ENCODE measurements at regions not wholly inside any gene's neighbourhood (a gene's known extent, or its start where the extent isn't known, plus 50 kb on each side); places are given as distances from the start of the nearest gene placed in this dataset.

- Histone ChIP-seq H3K36me3 (no peaks in the 10 kb centered on the region), H3K27me3 (replicated peaks; ENCODE audit: insufficient read depth) (no peaks in the 10 kb centered on the region), H3K4me1 (replicated peaks) (no peaks in the 10 kb centered on the region), H3K4me3 (no peak overlapping the region), H3K27ac (peak overlapping the region in 1 of 2 donors; percentile 46), H3K9me3 (no peaks in the 10 kb centered on the region)
- intact Hi-C loops (cut with DNase I) = no loop called here
- TF ChIP-seq POLR2A (IDR thresholded peaks at IDR 0.05) = no peak
- TF ChIP-seq POLR2AphosphoS5 (IDR thresholded peaks at IDR 0.05) = no peak
- TF ChIP-seq CTCF (IDR thresholded peaks at IDR 0.05) = no peak
- no peak for DNase-seq (ENCODE audit: low spot score)
Observed at GRCh38 chrY:19067435-19067834, 293.9 kb upstream of the HSFY2 start.

GRCh38 chrY:19066447-19067190 lies 293.1 kb upstream of the HSFY2 start:
- no peaks in the 10 kb centered on the region for H3K27me3 ChIP-seq (replicated peaks; ENCODE audit: insufficient read depth)
- WGBS = 42% methylated on average over 9 of the region's 9 CpGs
- TF ChIP-seq POLR2AphosphoS5 (IDR thresholded peaks at IDR 0.05) (peak; percentile 35), POLR2A (IDR thresholded peaks at IDR 0.05) (no peak)
- no peak overlapping the region for H3K4me3 ChIP-seq
- intact Hi-C loops (cut with DNase I) = no loop called here
- no peaks in the 10 kb centered on the region for H3K9me3 ChIP-seq
- no peaks in the 10 kb centered on the region for H3K36me3 ChIP-seq
- H3K4me1 ChIP-seq (replicated peaks) = no peaks in the 10 kb centered on the region
- DNase-seq (ENCODE audit: low spot score) = peak; percentile 44
- H3K27ac ChIP-seq = peak overlapping the region; percentile 46 to 51

- Histone ChIP-seq H3K4me3 (no peak overlapping the region), H3K9me3 (no peaks in the 10 kb centered on the region), H3K27ac (no peak overlapping the region), H3K36me3 (no peaks in the 10 kb centered on the region), H3K4me1 (replicated peaks) (no peaks in the 10 kb centered on the region), H3K27me3 (replicated peaks; ENCODE audit: insufficient read depth) (no peaks in the 10 kb centered on the region)
- TF ChIP-seq POLR2A (IDR thresholded peaks at IDR 0.05) (no peak), POLR2AphosphoS5 (IDR thresholded peaks at IDR 0.05) (no peak), CTCF (IDR thresholded peaks at IDR 0.05) (no peak)
- 88% methylated on average over 5 of the region's 5 CpGs for WGBS
- intact Hi-C loops (cut with DNase I) = no loop called here
- DNase-seq (ENCODE audit: low spot score) = no peak
Observed at GRCh38 chrY:19065119-19065518, 291.6 kb upstream of the HSFY2 start.

GRCh38 chrY:19059733-19060132 lies 286.2 kb upstream of the HSFY2 start:
- Histone ChIP-seq H3K9me3 (no peaks in the 10 kb centered on the region), H3K27me3 (replicated peaks; ENCODE audit: insufficient read depth) (no peaks in the 10 kb centered on the region), H3K4me3 (no peak overlapping the region), H3K27ac (no peak overlapping the region), H3K36me3 (no peaks in the 10 kb centered on the region), H3K4me1 (replicated peaks) (no peaks in the 10 kb centered on the region)
- no peak for DNase-seq (ENCODE audit: low spot score)
- intact Hi-C loops (cut with DNase I) = no loop called here
- WGBS = 85% methylated on average over 3 of the region's 3 CpGs
- TF ChIP-seq POLR2AphosphoS5 (IDR thresholded peaks at IDR 0.05) (no peak), POLR2A (IDR thresholded peaks at IDR 0.05) (no peak), CTCF (IDR thresholded peaks at IDR 0.05) (no peak)

- intact Hi-C loops (cut with DNase I) = no loop called here
- DNase-seq (ENCODE audit: low spot score) = peak; percentile 17
- H3K4me1 ChIP-seq (replicated peaks) = no peaks in the 10 kb centered on the region
- peak; percentile 18 for TF ChIP-seq POLR2AphosphoS5 (IDR thresholded peaks at IDR 0.05)
- no peak for TF ChIP-seq POLR2A (IDR thresholded peaks at IDR 0.05)
- no peak overlapping the region for H3K4me3 ChIP-seq
- WGBS = 36% methylated on average over 4 of the region's 4 CpGs
- no peaks in the 10 kb centered on the region for H3K9me3 ChIP-seq
- H3K27ac ChIP-seq = no peak overlapping the region
- H3K27me3 ChIP-seq (replicated peaks; ENCODE audit: insufficient read depth) = no peaks in the 10 kb centered on the region
- no peaks in the 10 kb centered on the region for H3K36me3 ChIP-seq
Observed at GRCh38 chrY:19058831-19059370, 285.4 kb upstream of the HSFY2 start.

GRCh38 chrY:19056138-19056469 lies 282.6 kb upstream of the HSFY2 start:
- WGBS = 60% methylated on average over 1 of the region's 1 CpG
- Histone ChIP-seq H3K27ac (peak overlapping the region in 1 of 2 donors; percentile 23), H3K4me3 (no peak overlapping the region), H3K27me3 (replicated peaks; ENCODE audit: insufficient read depth) (no peaks in the 10 kb centered on the region), H3K9me3 (no peaks in the 10 kb centered on the region), H3K4me1 (replicated peaks) (no peaks in the 10 kb centered on the region), H3K36me3 (no peaks in the 10 kb centered on the region)
- no peak for TF ChIP-seq CTCF (IDR thresholded peaks at IDR 0.05)
- no peak for TF ChIP-seq POLR2A (IDR thresholded peaks at IDR 0.05)
- no peak for TF ChIP-seq POLR2AphosphoS5 (IDR thresholded peaks at IDR 0.05)
- DNase-seq (ENCODE audit: low spot score) = peak; percentile 16
- intact Hi-C loops (cut with DNase I) = no loop called here
